ENCODE measurements at regions not wholly inside any gene's neighbourhood (a gene's known extent, or its start where the extent isn't known, plus 50 kb on each side); places are given as distances from the start of the nearest gene placed in this dataset.

GRCh38 chr6:11389977-11390376, 147.6 kb upstream of the TMEM170B start:
- TF ChIP-seq, protein P1, sequence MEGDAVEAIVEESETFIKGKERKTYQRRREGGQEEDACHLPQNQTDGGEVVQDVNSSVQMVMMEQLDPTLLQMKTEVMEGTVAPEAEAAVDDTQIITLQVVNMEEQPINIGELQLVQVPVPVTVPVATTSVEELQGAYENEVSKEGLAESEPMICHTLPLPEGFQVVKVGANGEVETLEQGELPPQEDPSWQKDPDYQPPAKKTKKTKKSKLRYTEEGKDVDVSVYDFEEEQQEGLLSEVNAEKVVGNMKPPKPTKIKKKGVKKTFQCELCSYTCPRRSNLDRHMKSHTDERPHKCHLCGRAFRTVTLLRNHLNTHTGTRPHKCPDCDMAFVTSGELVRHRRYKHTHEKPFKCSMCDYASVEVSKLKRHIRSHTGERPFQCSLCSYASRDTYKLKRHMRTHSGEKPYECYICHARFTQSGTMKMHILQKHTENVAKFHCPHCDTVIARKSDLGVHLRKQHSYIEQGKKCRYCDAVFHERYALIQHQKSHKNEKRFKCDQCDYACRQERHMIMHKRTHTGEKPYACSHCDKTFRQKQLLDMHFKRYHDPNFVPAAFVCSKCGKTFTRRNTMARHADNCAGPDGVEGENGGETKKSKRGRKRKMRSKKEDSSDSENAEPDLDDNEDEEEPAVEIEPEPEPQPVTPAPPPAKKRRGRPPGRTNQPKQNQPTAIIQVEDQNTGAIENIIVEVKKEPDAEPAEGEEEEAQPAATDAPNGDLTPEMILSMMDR (IDR thresholded peaks at IDR 0.05; ENCODE audit: low read depth, low read length, poor library complexity, severe bottlenecking) = no peak
- no peak for TF ChIP-seq EZH2phosphoT487 (IDR thresholded peaks at IDR 0.05; ENCODE audit: borderline replicate concordance, low read length)
